Gastroesophageal sphincter (tissue), 3 donors: ENCODE measurements at regions not wholly inside any gene's neighbourhood (a gene's known extent, or its start where the extent isn't known, plus 50 kb on each side); places are given as distances from the start of the nearest gene placed in this dataset.

Experiments
- CTCF ChIP-seq, 4 experiments: fragments of 200-600 bp in 2 of 4; fragments of 450-650 bp in 2 of 4; sonication (generic) in 1 of 4; IDR thresholded peaks; one replicate each; pipeline ENCODE4 v1.5.1; 2017 to 2019; ENCODE audit warnings: antibody characterized with exemption in 4 of 4, mild to moderate bottlenecking in 2 of 4, moderate library complexity in 2 of 4
- EP300 ChIP-seq: sonication (generic); formaldehyde crosslinking; IDR thresholded peaks from one replicate; pipeline ENCODE4 v1.6.1; 2017; ENCODE audit warnings: antibody characterized with exemption, mild to moderate bottlenecking

- TF ChIP-seq CTCF (IDR thresholded peaks at IDR 0.05) (no peak), EP300 (no peak)
Measured at GRCh38 chr2:8533923-8534322, 147.9 kb upstream of the ID2 start.
